ENCODE measurements at regions not wholly inside any gene's neighbourhood (a gene's known extent, or its start where the extent isn't known, plus 50 kb on each side); places are given as distances from the start of the nearest gene placed in this dataset.

DNA sequence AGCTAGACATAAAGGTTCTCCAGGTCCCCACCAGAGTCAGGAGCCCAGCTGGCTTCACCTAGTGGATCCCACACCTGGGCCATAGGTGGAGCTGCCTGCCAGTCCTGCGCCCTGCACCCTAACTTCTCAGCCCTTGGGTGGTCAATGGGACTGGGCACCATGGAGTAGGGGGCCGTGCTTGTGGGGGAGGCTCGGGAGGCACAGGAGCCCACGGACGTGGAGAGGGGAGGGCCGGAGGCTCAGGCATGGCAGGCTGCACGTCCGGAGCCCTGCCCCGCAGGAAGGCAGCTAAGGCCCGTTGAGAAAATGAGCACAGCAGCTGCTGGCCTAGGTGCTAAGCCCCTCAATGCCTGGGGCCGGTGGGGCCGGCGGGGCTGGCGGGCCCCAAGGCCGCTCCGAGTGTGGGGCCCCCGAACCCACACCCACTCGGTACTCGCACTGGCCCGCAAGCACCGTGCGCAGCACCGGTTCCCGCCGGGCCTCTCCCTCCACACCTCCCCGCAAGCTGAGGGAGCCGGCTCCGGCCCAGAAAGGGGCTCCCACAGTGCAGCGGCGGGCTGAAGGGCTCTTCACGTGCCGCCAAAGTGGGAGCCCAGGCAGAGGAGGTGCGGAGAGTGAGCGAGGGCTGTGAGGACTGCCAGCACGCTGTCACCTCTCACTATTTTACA, 291.1 kb downstream of the KLHL4 start:
- CTCF ChIA-PET, result no interaction called here
- intact Hi-C loops (cut with micrococcal nuclease; ENCODE audit: unreplicated experiment), result no loop called here
- Histone ChIP-seq H3K9me3 (ENCODE audit: control insufficient read depth, insufficient read depth, low read depth, low read length) (no peaks in the 10 kb centered on the region), H3K27me3 (ENCODE audit: control insufficient read depth, insufficient read depth, low read length) (no peaks in the 10 kb centered on the region), H3K4me3 (ENCODE audit: low read depth in 2 of 2, low read length in 2 of 2) (no peak overlapping the region), H3K4me1 (ENCODE audit: control insufficient read depth, insufficient read depth, low read length) (no peaks in the 10 kb centered on the region), H3K36me3 (ENCODE audit: control insufficient read depth, insufficient read depth, low read length) (no peaks in the 10 kb centered on the region), H3K27ac (ENCODE audit: low read length) (no peak overlapping the region)
- TF ChIP-seq POLR2AphosphoS5 (IDR thresholded peaks at IDR 0.05; ENCODE audit: low read depth, low read length) (no peak), TCF7L2 (IDR thresholded peaks at IDR 0.05; ENCODE audit: low read depth, low read length) (no peak), SIN3A (IDR thresholded peaks at IDR 0.05; ENCODE audit: borderline replicate concordance, insufficient read depth, low read depth, low read length) (no peak)
- TF ChIP-seq, protein P1, sequence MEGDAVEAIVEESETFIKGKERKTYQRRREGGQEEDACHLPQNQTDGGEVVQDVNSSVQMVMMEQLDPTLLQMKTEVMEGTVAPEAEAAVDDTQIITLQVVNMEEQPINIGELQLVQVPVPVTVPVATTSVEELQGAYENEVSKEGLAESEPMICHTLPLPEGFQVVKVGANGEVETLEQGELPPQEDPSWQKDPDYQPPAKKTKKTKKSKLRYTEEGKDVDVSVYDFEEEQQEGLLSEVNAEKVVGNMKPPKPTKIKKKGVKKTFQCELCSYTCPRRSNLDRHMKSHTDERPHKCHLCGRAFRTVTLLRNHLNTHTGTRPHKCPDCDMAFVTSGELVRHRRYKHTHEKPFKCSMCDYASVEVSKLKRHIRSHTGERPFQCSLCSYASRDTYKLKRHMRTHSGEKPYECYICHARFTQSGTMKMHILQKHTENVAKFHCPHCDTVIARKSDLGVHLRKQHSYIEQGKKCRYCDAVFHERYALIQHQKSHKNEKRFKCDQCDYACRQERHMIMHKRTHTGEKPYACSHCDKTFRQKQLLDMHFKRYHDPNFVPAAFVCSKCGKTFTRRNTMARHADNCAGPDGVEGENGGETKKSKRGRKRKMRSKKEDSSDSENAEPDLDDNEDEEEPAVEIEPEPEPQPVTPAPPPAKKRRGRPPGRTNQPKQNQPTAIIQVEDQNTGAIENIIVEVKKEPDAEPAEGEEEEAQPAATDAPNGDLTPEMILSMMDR (IDR thresholded peaks at IDR 0.05), result no peak
- TF ChIP-seq, protein P2, sequence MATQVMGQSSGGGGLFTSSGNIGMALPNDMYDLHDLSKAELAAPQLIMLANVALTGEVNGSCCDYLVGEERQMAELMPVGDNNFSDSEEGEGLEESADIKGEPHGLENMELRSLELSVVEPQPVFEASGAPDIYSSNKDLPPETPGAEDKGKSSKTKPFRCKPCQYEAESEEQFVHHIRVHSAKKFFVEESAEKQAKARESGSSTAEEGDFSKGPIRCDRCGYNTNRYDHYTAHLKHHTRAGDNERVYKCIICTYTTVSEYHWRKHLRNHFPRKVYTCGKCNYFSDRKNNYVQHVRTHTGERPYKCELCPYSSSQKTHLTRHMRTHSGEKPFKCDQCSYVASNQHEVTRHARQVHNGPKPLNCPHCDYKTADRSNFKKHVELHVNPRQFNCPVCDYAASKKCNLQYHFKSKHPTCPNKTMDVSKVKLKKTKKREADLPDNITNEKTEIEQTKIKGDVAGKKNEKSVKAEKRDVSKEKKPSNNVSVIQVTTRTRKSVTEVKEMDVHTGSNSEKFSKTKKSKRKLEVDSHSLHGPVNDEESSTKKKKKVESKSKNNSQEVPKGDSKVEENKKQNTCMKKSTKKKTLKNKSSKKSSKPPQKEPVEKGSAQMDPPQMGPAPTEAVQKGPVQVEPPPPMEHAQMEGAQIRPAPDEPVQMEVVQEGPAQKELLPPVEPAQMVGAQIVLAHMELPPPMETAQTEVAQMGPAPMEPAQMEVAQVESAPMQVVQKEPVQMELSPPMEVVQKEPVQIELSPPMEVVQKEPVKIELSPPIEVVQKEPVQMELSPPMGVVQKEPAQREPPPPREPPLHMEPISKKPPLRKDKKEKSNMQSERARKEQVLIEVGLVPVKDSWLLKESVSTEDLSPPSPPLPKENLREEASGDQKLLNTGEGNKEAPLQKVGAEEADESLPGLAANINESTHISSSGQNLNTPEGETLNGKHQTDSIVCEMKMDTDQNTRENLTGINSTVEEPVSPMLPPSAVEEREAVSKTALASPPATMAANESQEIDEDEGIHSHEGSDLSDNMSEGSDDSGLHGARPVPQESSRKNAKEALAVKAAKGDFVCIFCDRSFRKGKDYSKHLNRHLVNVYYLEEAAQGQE (IDR thresholded peaks at IDR 0.05; ENCODE audit: insufficient read depth in 1 of 2, low read depth in 2 of 2, low read length in 1 of 2), result no peak
- in situ Hi-C loops (cut with HindIII; ENCODE audit: low pct_unique_long_range_greater_than_20kb, low sequenced_read_pairs), result no loop called here
- ATAC-seq, result no peak
- POLR2A ChIA-PET, result no interaction called here
- BruUV-seq (replicated peaks), result no TSS peak
- no peak for DNase-seq (ENCODE audit: low read depth, low spot score)

DNA sequence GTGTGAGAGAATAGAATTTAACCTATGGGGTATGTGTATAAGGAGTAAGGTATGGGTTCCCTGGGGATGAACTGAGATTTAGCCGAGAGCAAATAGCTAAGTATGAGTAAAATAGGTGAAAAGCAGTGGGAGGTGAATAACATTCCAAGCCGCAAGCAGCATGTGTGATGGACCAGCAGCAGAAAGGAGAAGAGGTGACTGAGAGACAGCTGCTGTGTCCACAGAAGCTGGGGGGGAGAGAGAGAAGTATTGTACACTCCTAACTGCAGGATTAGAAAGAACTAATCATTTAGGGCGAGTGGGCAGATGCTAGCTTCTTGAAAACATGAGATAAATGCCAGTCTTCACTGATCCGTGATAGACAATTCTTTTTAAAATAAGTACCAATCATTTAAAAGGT, 296.0 kb downstream of the KLHL4 start:
- Histone ChIP-seq H3K36me3 (ENCODE audit: control insufficient read depth, insufficient read depth, low read length) (no peaks in the 10 kb centered on the region), H3K4me3 (ENCODE audit: low read depth in 2 of 2, low read length in 2 of 2) (no peak overlapping the region), H3K9me3 (ENCODE audit: control insufficient read depth, insufficient read depth, low read depth, low read length) (no peaks in the 10 kb centered on the region), H3K4me1 (ENCODE audit: control insufficient read depth, insufficient read depth, low read length) (no peaks in the 10 kb centered on the region), H3K27ac (ENCODE audit: low read length) (no peak overlapping the region), H3K27me3 (ENCODE audit: control insufficient read depth, insufficient read depth, low read length) (no peaks in the 10 kb centered on the region)
- TF ChIP-seq, protein P2 (IDR thresholded peaks at IDR 0.05; ENCODE audit: insufficient read depth in 1 of 2, low read depth in 2 of 2, low read length in 1 of 2), result no peak
- TF ChIP-seq SIN3A (IDR thresholded peaks at IDR 0.05; ENCODE audit: borderline replicate concordance, insufficient read depth, low read depth, low read length), result no peak
- TF ChIP-seq POLR2AphosphoS5 (IDR thresholded peaks at IDR 0.05; ENCODE audit: low read depth, low read length), result no peak
- no peak for TF ChIP-seq TCF7L2 (IDR thresholded peaks at IDR 0.05; ENCODE audit: low read depth, low read length)
- TF ChIP-seq, protein P1 (IDR thresholded peaks at IDR 0.05), result no peak
- no peak for DNase-seq (ENCODE audit: low read depth, low spot score)
- ChIA-PET POLR2A (no interaction called here), CTCF (no interaction called here)
- no TSS peak for BruUV-seq (replicated peaks)
- intact Hi-C loops (cut with micrococcal nuclease; ENCODE audit: unreplicated experiment), result no loop called here
- in situ Hi-C loops (cut with HindIII; ENCODE audit: low pct_unique_long_range_greater_than_20kb, low sequenced_read_pairs), result no loop called here
- ATAC-seq, result no peak

Measured in Panc1 (cell line).